WTC11 (cell line): ENCODE measurements at regions not wholly inside any gene's neighbourhood (a gene's known extent, or its start where the extent isn't known, plus 50 kb on each side); places are given as distances from the start of the nearest gene placed in this dataset.

Source experiments
- ATAC-seq: fragments of 200-7000 bp; cut with Tn5 transposase; 2 replicates; pipeline ENCODE4 v1.10.0; 2021; ENCODE audit warnings: mild to moderate bottlenecking, moderate library complexity
- CTCF ChIA-PET: fragments of 300-600 bp; sonication (Branson Sonifier 250); formaldehyde crosslinking; loops from one replicate; lab custom pipeline; 2021; ENCODE audit warnings: antibody characterized with exemption; lab: Charles Lee
- POLR2A ChIA-PET: fragments of 350-600 bp; sonication (Branson Sonifier 250); formaldehyde crosslinking; loops from one replicate; lab custom pipeline; 2021; ENCODE audit warnings: antibody characterized with exemption; lab: Charles Lee
- DNase-seq: peaks from one replicate; pipeline ENCODE4 v3.0.0; 2021; ENCODE audit warnings: low spot score
- H3K27ac Mint-ChIP-seq: 2 replicates; pipeline ENCODE4 v1.8.0; 2021; ENCODE audit warnings: mixed read lengths
- H3K27me3 Mint-ChIP-seq: 2 replicates; pipeline ENCODE4 v1.8.0; 2021; ENCODE audit warnings: low read depth, mild to moderate bottlenecking, moderate library complexity, mixed read lengths
- H3K36me3 Mint-ChIP-seq: 2 replicates; pipeline ENCODE4 v1.8.0; 2021; ENCODE audit warnings: mixed read lengths
- H3K4me1 Mint-ChIP-seq: 2 replicates; pipeline ENCODE4 v1.8.0; 2022; ENCODE audit warnings: mixed read lengths
- H3K4me3 Mint-ChIP-seq: 2 replicates; pipeline ENCODE4 v1.8.0; 2021; ENCODE audit warnings: mild to moderate bottlenecking, moderate library complexity, mixed read lengths
- H3K9me3 Mint-ChIP-seq: 2 replicates; pipeline ENCODE4 v1.8.0; 2021; ENCODE audit warnings: mixed read lengths
- AR ChIP-seq: fragments of 250-450 bp; sonication (Bioruptor Pico); IDR thresholded peaks from 2 replicates; pipeline ENCODE4 v1.9.0; 2021; ENCODE audit warnings: mild to moderate bottlenecking
- CREM ChIP-seq: sonication (generic); formaldehyde crosslinking; IDR thresholded peaks from 2 replicates; pipeline ENCODE4 v1.8.1; 2022; ENCODE audit warnings: mild to moderate bottlenecking, missing genetic modification reagents, moderate library complexity
- FOXJ3 ChIP-seq: sonication (generic); formaldehyde crosslinking; IDR thresholded peaks from 2 replicates; pipeline ENCODE4 v1.9.0; 2021; ENCODE audit warnings: missing genetic modification reagents, mild to moderate bottlenecking, borderline replicate concordance
- GRHL2 ChIP-seq: fragments of 250-450 bp; sonication (Bioruptor Pico); IDR thresholded peaks from 2 replicates; pipeline ENCODE4 v1.8.0; 2022; ENCODE audit warnings: mild to moderate bottlenecking, moderate library complexity; ENCODE audit not compliant: insufficient replicate concordance, severe bottlenecking
- JUN ChIP-seq: sonication (generic); formaldehyde crosslinking; IDR thresholded peaks from 2 replicates; pipeline ENCODE4 v1.8.0; 2023; ENCODE audit warnings: mild to moderate bottlenecking, missing genetic modification reagents
- MXD4 ChIP-seq: fragments of 250-450 bp; sonication (Bioruptor Pico); IDR thresholded peaks from 2 replicates; pipeline ENCODE4 v1.8.0; 2021; ENCODE audit warnings: mild to moderate bottlenecking, moderate library complexity, borderline replicate concordance
- MYBL2 ChIP-seq: sonication (generic); formaldehyde crosslinking; IDR thresholded peaks from 2 replicates; pipeline ENCODE4 v1.8.1; 2023; ENCODE audit warnings: mild to moderate bottlenecking, moderate library complexity, missing genetic modification reagents
- NR3C1 ChIP-seq: sonication (generic); formaldehyde crosslinking; conservative IDR thresholded peaks from 2 replicates; pipeline ENCODE4 v1.8.1; 2023; ENCODE audit warnings: low read depth, mild to moderate bottlenecking, missing genetic modification reagents
- OVOL2 ChIP-seq: fragments of 250-450 bp; sonication (Bioruptor Pico); IDR thresholded peaks from 2 replicates; pipeline ENCODE4 v1.9.0; 2021; ENCODE audit warnings: mild to moderate bottlenecking, borderline replicate concordance
- SMAD4 ChIP-seq: sonication (generic); formaldehyde crosslinking; IDR thresholded peaks from 2 replicates; pipeline ENCODE4 v1.8.0; 2022; ENCODE audit warnings: mild to moderate bottlenecking, missing genetic modification reagents
- SP1 ChIP-seq: sonication (generic); formaldehyde crosslinking; conservative IDR thresholded peaks from 2 replicates; pipeline ENCODE4 v1.8.1; 2022; ENCODE audit warnings: missing genetic modification reagents
- TCF7 ChIP-seq: sonication (generic); formaldehyde crosslinking; IDR thresholded peaks from 2 replicates; pipeline ENCODE4 v1.8.0; 2022; ENCODE audit warnings: mild to moderate bottlenecking, low read depth, missing genetic modification reagents, moderate library complexity
- TEAD4 ChIP-seq: sonication (generic); formaldehyde crosslinking; IDR thresholded peaks from 2 replicates; pipeline ENCODE4 v1.8.0; 2022; ENCODE audit warnings: mild to moderate bottlenecking, missing genetic modification reagents
- TP53 ChIP-seq: sonication (generic); formaldehyde crosslinking; IDR thresholded peaks from 2 replicates; pipeline ENCODE4 v1.8.1; 2023; ENCODE audit warnings: mild to moderate bottlenecking, missing genetic modification reagents
- ZNF121 ChIP-seq: sonication (generic); formaldehyde crosslinking; IDR thresholded peaks from 2 replicates; pipeline ENCODE4 v1.8.0; 2023; ENCODE audit warnings: missing genetic modification reagents
- ZNF232 ChIP-seq: sonication (generic); formaldehyde crosslinking; IDR thresholded peaks from 2 replicates; pipeline ENCODE4 v1.8.0; 2022; ENCODE audit warnings: mild to moderate bottlenecking, missing genetic modification reagents
- ZNF281 ChIP-seq: sonication (generic); formaldehyde crosslinking; IDR thresholded peaks from 2 replicates; pipeline ENCODE4 v1.8.0; 2023; ENCODE audit warnings: mild to moderate bottlenecking, missing genetic modification reagents
- ZNF317 ChIP-seq: sonication (generic); formaldehyde crosslinking; IDR thresholded peaks from 2 replicates; pipeline ENCODE4 v1.8.1; 2023; ENCODE audit warnings: low read depth, mild to moderate bottlenecking, moderate library complexity, missing genetic modification reagents, borderline replicate concordance
- TF ChIP-seq, protein P1 (sequence below): sonication (generic); formaldehyde crosslinking; IDR thresholded peaks from 2 replicates; pipeline ENCODE4 v1.8.1; 2022; ENCODE audit warnings: low read depth, mild to moderate bottlenecking, moderate library complexity, missing genetic modification reagents, borderline replicate concordance
- TF ChIP-seq, protein P2 (sequence below): sonication (generic); formaldehyde crosslinking; IDR thresholded peaks from 2 replicates; pipeline ENCODE4 v1.8.1; 2023; ENCODE audit warnings: mild to moderate bottlenecking, missing genetic modification reagents, borderline replicate concordance
- TF ChIP-seq, protein P3 (sequence below): sonication (generic); formaldehyde crosslinking; IDR thresholded peaks from 2 replicates; pipeline ENCODE4 v1.8.1; 2022; ENCODE audit warnings: missing genetic modification reagents, borderline replicate concordance
- TF ChIP-seq, protein P4 (sequence below): sonication (generic); formaldehyde crosslinking; IDR thresholded peaks from 2 replicates; pipeline ENCODE4 v1.8.0; 2022; ENCODE audit warnings: mild to moderate bottlenecking, missing genetic modification reagents
- TF ChIP-seq, protein P5 (sequence below): sonication (generic); formaldehyde crosslinking; IDR thresholded peaks from 2 replicates; pipeline ENCODE4 v1.8.1; 2023; ENCODE audit warnings: mild to moderate bottlenecking, missing genetic modification reagents, moderate library complexity

DNA sequence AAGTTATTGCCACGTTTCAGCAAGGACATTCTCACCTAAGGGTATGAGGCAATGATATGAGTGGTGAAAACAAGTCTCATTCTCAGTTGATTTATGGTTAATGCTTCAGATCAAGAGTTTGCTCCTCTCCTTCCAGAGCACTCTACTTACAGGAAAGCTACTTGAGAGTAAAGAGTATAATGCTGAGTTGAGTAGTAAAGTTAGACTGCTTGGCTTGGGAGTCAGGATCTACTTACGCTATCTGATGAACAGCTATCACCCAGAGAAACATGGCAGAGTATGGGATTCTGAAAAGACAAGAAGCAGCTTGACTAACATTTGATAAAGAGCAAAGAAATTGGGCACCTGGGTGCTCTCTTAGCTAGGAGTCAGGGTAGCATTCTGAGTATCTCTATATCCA is 211.8 kb downstream of the GLUD2 start (continued):
- TF ChIP-seq ZNF281 (no peak), TCF7 (CRISPR knock-in tag) (no peak), AR (no peak), FOXJ3 (no peak), TP53 (CRISPR knock-in tag) (no peak), MYBL2 (CRISPR knock-in tag) (no peak), GRHL2 (CRISPR knock-in tag) (no peak)
- TF ChIP-seq, protein P1, sequence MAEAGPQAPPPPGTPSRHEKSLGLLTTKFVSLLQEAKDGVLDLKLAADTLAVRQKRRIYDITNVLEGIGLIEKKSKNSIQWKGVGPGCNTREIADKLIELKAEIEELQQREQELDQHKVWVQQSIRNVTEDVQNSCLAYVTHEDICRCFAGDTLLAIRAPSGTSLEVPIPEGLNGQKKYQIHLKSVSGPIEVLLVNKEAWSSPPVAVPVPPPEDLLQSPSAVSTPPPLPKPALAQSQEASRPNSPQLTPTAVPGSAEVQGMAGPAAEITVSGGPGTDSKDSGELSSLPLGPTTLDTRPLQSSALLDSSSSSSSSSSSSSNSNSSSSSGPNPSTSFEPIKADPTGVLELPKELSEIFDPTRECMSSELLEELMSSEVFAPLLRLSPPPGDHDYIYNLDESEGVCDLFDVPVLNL = no peak
- TF ChIP-seq, protein P2, sequence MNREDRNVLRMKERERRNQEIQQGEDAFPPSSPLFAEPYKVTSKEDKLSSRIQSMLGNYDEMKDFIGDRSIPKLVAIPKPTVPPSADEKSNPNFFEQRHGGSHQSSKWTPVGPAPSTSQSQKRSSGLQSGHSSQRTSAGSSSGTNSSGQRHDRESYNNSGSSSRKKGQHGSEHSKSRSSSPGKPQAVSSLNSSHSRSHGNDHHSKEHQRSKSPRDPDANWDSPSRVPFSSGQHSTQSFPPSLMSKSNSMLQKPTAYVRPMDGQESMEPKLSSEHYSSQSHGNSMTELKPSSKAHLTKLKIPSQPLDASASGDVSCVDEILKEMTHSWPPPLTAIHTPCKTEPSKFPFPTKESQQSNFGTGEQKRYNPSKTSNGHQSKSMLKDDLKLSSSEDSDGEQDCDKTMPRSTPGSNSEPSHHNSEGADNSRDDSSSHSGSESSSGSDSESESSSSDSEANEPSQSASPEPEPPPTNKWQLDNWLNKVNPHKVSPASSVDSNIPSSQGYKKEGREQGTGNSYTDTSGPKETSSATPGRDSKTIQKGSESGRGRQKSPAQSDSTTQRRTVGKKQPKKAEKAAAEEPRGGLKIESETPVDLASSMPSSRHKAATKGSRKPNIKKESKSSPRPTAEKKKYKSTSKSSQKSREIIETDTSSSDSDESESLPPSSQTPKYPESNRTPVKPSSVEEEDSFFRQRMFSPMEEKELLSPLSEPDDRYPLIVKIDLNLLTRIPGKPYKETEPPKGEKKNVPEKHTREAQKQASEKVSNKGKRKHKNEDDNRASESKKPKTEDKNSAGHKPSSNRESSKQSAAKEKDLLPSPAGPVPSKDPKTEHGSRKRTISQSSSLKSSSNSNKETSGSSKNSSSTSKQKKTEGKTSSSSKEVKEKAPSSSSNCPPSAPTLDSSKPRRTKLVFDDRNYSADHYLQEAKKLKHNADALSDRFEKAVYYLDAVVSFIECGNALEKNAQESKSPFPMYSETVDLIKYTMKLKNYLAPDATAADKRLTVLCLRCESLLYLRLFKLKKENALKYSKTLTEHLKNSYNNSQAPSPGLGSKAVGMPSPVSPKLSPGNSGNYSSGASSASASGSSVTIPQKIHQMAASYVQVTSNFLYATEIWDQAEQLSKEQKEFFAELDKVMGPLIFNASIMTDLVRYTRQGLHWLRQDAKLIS (CRISPR knock-in tag) = no peak
- TF ChIP-seq, protein P3, sequence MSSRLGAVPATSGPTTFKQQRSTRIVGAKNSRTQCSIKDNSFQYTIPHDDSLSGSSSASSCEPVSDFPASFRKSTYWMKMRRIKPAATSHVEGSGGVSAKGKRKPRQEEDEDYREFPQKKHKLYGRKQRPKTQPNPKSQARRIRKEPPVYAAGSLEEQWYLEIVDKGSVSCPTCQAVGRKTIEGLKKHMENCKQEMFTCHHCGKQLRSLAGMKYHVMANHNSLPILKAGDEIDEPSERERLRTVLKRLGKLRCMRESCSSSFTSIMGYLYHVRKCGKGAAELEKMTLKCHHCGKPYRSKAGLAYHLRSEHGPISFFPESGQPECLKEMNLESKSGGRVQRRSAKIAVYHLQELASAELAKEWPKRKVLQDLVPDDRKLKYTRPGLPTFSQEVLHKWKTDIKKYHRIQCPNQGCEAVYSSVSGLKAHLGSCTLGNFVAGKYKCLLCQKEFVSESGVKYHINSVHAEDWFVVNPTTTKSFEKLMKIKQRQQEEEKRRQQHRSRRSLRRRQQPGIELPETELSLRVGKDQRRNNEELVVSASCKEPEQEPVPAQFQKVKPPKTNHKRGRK (CRISPR knock-in tag) = no peak
- TF ChIP-seq, protein P4, sequence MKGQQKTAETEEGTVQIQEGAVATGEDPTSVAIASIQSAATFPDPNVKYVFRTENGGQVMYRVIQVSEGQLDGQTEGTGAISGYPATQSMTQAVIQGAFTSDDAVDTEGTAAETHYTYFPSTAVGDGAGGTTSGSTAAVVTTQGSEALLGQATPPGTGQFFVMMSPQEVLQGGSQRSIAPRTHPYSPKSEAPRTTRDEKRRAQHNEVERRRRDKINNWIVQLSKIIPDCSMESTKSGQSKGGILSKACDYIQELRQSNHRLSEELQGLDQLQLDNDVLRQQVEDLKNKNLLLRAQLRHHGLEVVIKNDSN (CRISPR knock-in tag) = no peak

DNA sequence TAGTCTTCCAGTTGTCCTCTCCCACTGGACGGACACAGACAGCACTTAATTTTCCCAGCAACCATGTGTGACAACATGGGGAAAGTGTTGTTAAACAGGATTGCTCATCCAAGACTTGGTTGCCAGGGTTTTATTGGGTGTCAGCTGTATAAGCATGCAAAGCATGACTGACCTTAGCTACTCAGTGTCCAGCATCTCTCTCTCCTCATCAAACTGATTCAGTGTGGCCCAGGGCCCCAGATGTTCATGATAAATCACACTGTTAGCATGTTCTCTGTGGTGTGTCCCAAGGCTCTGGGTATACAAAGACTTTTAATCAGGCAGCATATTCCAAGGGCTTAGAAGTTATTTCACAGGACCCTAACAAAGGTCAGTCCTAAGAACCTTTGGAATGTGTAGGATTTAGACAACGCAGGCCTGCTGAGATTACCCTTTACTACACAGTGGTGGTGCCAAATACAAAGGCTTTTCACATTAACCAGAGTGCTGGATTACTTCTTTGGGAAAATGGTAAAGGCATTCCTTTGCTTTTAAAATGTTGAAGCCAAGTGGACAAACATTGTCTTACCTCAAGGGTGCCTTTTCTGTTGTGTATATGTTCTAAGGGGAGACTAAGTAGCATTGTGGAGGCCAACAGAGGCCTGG is 213.3 kb downstream of the GLUD2 start:
- ChIA-PET POLR2A (no interaction called here), CTCF (no interaction called here)
- DNase-seq (no peak), ATAC-seq (no peak)
- no peaks in the 10 kb centered on the region for H3K4me1 Mint-ChIP-seq
- H3K27me3 Mint-ChIP-seq = no peaks in the 10 kb centered on the region
- no peak overlapping the region for H3K4me3 Mint-ChIP-seq
- no peaks in the 10 kb centered on the region for H3K9me3 Mint-ChIP-seq
- no peak overlapping the region for H3K27ac Mint-ChIP-seq
- H3K36me3 Mint-ChIP-seq = no peaks in the 10 kb centered on the region
- TF ChIP-seq MXD4 (CRISPR knock-in tag) = no peak
- no peak for TF ChIP-seq ZNF232
- no peak for TF ChIP-seq NR3C1 (CRISPR knock-in tag)
- TF ChIP-seq ZNF121 (CRISPR knock-in tag) = no peak
- no peak for TF ChIP-seq JUN (CRISPR knock-in tag)
- TF ChIP-seq ZNF317 (CRISPR knock-in tag) = no peak
- no peak for TF ChIP-seq OVOL2 (CRISPR knock-in tag)
- TF ChIP-seq SP1 (CRISPR knock-in tag) = no peak
- TF ChIP-seq TEAD4 (CRISPR knock-in tag) = no peak
- no peak for TF ChIP-seq SMAD4
- no peak for TF ChIP-seq CREM (CRISPR knock-in tag)
- TF ChIP-seq, protein P5, sequence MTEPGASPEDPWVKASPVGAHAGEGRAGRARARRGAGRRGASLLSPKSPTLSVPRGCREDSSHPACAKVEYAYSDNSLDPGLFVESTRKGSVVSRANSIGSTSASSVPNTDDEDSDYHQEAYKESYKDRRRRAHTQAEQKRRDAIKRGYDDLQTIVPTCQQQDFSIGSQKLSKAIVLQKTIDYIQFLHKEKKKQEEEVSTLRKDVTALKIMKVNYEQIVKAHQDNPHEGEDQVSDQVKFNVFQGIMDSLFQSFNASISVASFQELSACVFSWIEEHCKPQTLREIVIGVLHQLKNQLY = no peak
